Endothelial cell of umbilical vein (primary cell): ENCODE measurements at regions not wholly inside any gene's neighbourhood (a gene's known extent, or its start where the extent isn't known, plus 50 kb on each side); places are given as distances from the start of the nearest gene placed in this dataset.

Experiments used
- BruUV-seq: library from RNA; stranded (reverse); fragments of 400-500 nt; replicated peaks from 2 replicates; lab custom pipeline; 2021; lab: Mats Ljungman, UMichigan
- CTCF ChIA-PET: fragments of 300-600, 350-600 bp; sonication (Branson Sonifier 250); formaldehyde crosslinking; loops from one replicate; lab custom pipeline; 2021; ENCODE audit warnings: antibody characterized with exemption, inconsistent platforms; lab: Charles Lee
- POLR2A ChIA-PET: fragments of 300-600, 350-600 bp; sonication (Branson Sonifier 250); formaldehyde crosslinking; loops from one replicate; lab custom pipeline; 2021; ENCODE audit warnings: antibody characterized with exemption, inconsistent platforms; lab: Charles Lee
- DNase-seq: peaks from one replicate; pipeline ENCODE4 v3.0.0-alpha.2; 2011; ENCODE audit warnings: low read depth, low spot score
- FAIRE-seq: peaks from 2 replicates; lab custom pipeline; 2011; peaks lifted over from hg19 to GRCh38; lab: Jason Lieb, UNC
- H2AFZ ChIP-seq: 2 replicates; pipeline ENCODE4 v1.6.0; 2012; ENCODE audit warnings: low read depth, low read length, control low read depth, inconsistent platforms
- H3K27ac ChIP-seq: 2 replicates; pipeline ENCODE4 v1.5.1; 2011; ENCODE audit warnings: low read depth, mild to moderate bottlenecking, control low read depth, low read length, moderate library complexity; ENCODE audit not compliant: insufficient read depth
- H3K27me3 ChIP-seq, 2 experiments: 2 replicates each; pipeline versions ENCODE4 v1.6.0 to v1.6.1; 2011; ENCODE audit warnings: low read length in 2 of 2, mixed read lengths in 1 of 2; ENCODE audit not compliant: control insufficient read depth in 2 of 2, insufficient read depth in 2 of 2
- H3K36me3 ChIP-seq, 2 experiments: 2 replicates in 1 of 2; 3 replicates in 1 of 2; pipeline ENCODE4 v1.5.1; 2011; ENCODE audit warnings: low read length in 2 of 2, mild to moderate bottlenecking in 1 of 2, moderate library complexity in 1 of 2; ENCODE audit not compliant: control insufficient read depth in 2 of 2, insufficient read depth in 2 of 2; ENCODE audit errors: extremely low read depth in 1 of 2
- H3K4me1 ChIP-seq: 3 replicates; pipeline ENCODE4 v1.5.1; 2011; ENCODE audit warnings: mild to moderate bottlenecking, low read length; ENCODE audit not compliant: control insufficient read depth, insufficient read depth; ENCODE audit errors: extremely low read depth
- H3K4me2 ChIP-seq: 2 replicates; pipeline ENCODE4 v1.6.1; 2011; ENCODE audit warnings: low read length, control low read depth, mixed read lengths; ENCODE audit not compliant: insufficient read depth
- H3K4me3 ChIP-seq, 3 experiments: fragments of 200-600 bp in 1 of 3; sonication (generic), shearing (Covaris generic) in 1 of 3; replicated peaks in 1 of 3; 2 replicates each; pipeline ENCODE4 v1.5.1; 2011 to 2016; ENCODE audit warnings: control low read depth in 3 of 3, low read length in 3 of 3, mild to moderate bottlenecking in 2 of 3, inconsistent platforms in 1 of 3, low read depth in 1 of 3, moderate library complexity in 1 of 3; ENCODE audit not compliant: insufficient read depth in 1 of 3
- H3K79me2 ChIP-seq: 2 replicates; pipeline ENCODE4 v1.6.0; 2012; ENCODE audit warnings: low read length, inconsistent platforms; ENCODE audit not compliant: control insufficient read depth, insufficient read depth
- H3K9ac ChIP-seq: replicated peaks from 2 replicates; pipeline ENCODE3; 2011; ENCODE audit warnings: low read length, control low read depth; ENCODE audit not compliant: insufficient read depth; ENCODE audit errors: extremely low read depth
- H3K9me1 ChIP-seq: replicated peaks from 3 replicates; pipeline ENCODE4 v1.6.0; 2011; ENCODE audit warnings: mild to moderate bottlenecking, low read length; ENCODE audit not compliant: control insufficient read depth, insufficient read depth; ENCODE audit errors: extremely low read depth
- H3K9me3 ChIP-seq: replicated peaks from 2 replicates; pipeline ENCODE4 v1.5.1; 2012; ENCODE audit warnings: low read length, inconsistent platforms; ENCODE audit not compliant: control insufficient read depth, insufficient read depth
- H4K20me1 ChIP-seq: replicated peaks from 2 replicates; pipeline ENCODE3; 2011; ENCODE audit warnings: mild to moderate bottlenecking, low read length; ENCODE audit not compliant: control insufficient read depth, insufficient read depth; ENCODE audit errors: extremely low read depth
- EZH2 ChIP-seq: IDR thresholded peaks from 2 replicates; pipeline ENCODE4 v1.6.1; 2012; ENCODE audit warnings: borderline replicate concordance, low read depth, mild to moderate bottlenecking, moderate library complexity, low read length, inconsistent platforms; ENCODE audit not compliant: severe bottlenecking
- FOS ChIP-seq: IDR thresholded peaks from 2 replicates; pipeline ENCODE4 v1.6.1; 2011; ENCODE audit warnings: mild to moderate bottlenecking, low read length, moderate library complexity, borderline replicate concordance; ENCODE audit not compliant: insufficient read depth
- GATA2 ChIP-seq: IDR thresholded peaks from 2 replicates; pipeline ENCODE4 v1.7.0; 2011; ENCODE audit warnings: low read depth, mild to moderate bottlenecking, moderate library complexity, mixed read lengths, low read length; ENCODE audit not compliant: insufficient read length, insufficient read depth
- MAX ChIP-seq: IDR thresholded peaks from 2 replicates; pipeline ENCODE4 v1.6.1; 2011; ENCODE audit not compliant: insufficient read depth, insufficient read length
- MYC ChIP-seq: IDR thresholded peaks from one replicate; pipeline ENCODE4 v1.6.1; 2011; ENCODE audit warnings: mild to moderate bottlenecking, low read depth, low read length
- POLR2A ChIP-seq: IDR thresholded peaks from 2 replicates; pipeline ENCODE4 v1.6.1; 2012; ENCODE audit warnings: low read depth, mild to moderate bottlenecking, control low read depth, low read length
- POLR2AphosphoS5 ChIP-seq: IDR thresholded peaks from 2 replicates; pipeline ENCODE4 v1.6.1; 2012; ENCODE audit warnings: low read depth, mild to moderate bottlenecking, control low read depth, low read length, moderate library complexity; ENCODE audit not compliant: insufficient read depth
- dilution Hi-C: fragments of 300-500 bp; cut with MboI; formaldehyde crosslinking; loops from one replicate; pipeline ENCODE4 v1.15.0; 2019; ENCODE audit warnings: low sequenced_read_pairs; ENCODE audit not compliant: extremely low pct_ligation_motif_present
- intact Hi-C: fragments of 100-400 bp; cut with micrococcal nuclease; formaldehyde crosslinking; loops from one replicate; pipeline ENCODE4 v1.10.0; 2022

GRCh38 chr2:223404616-223405015, 197.5 kb downstream of the SCG2 start:
- TF ChIP-seq POLR2A (no peak), POLR2AphosphoS5 (no peak), GATA2 (no peak), MAX (no peak), FOS (no peak), MYC (no peak), EZH2 (no peak)
- Histone ChIP-seq H3K4me3 (no peak overlapping the region), H3K9ac (no peak overlapping the region), H3K9me1 (no peaks in the 10 kb centered on the region), H3K9me3 (no peaks in the 10 kb centered on the region), H3K36me3 (no peaks in the 10 kb centered on the region), H4K20me1 (no peaks in the 10 kb centered on the region), H3K4me2 (no peak overlapping the region), H3K79me2 (no peaks in the 10 kb centered on the region), H3K27me3 (no peaks in the 10 kb centered on the region), H3K27ac (no peak overlapping the region), H3K4me1 (no peaks in the 10 kb centered on the region), H2AFZ (no peak overlapping the region)
- dilution Hi-C loops: no loop called here
- FAIRE-seq: no peak
- ChIA-PET POLR2A (no interaction called here), CTCF (no interaction called here)
- DNase-seq: no peak
- BruUV-seq: no TSS peak
- intact Hi-C loops: no loop called here

GRCh38 chr2:223414646-223415045, 187.5 kb downstream of the SCG2 start:
- intact Hi-C loops: no loop called here
- Histone ChIP-seq H2AFZ (no peak overlapping the region), H3K4me2 (no peak overlapping the region), H3K27me3 (no peaks in the 10 kb centered on the region), H3K4me1 (no peaks in the 10 kb centered on the region), H3K9ac (no peak overlapping the region), H3K9me3 (no peaks in the 10 kb centered on the region), H3K4me3 (no peak overlapping the region), H4K20me1 (no peaks in the 10 kb centered on the region), H3K9me1 (no peaks in the 10 kb centered on the region), H3K79me2 (no peaks in the 10 kb centered on the region), H3K36me3 (no peaks in the 10 kb centered on the region), H3K27ac (no peak overlapping the region)
- DNase-seq (no peak), FAIRE-seq (no peak)
- ChIA-PET CTCF (no interaction called here), POLR2A (no interaction called here)
- BruUV-seq: no TSS peak
- dilution Hi-C loops: no loop called here
- TF ChIP-seq POLR2AphosphoS5 (no peak), GATA2 (no peak)
